ENCODE measurements at regions not wholly inside any gene's neighbourhood (a gene's known extent, or its start where the extent isn't known, plus 50 kb on each side); places are given as distances from the start of the nearest gene placed in this dataset.

DNA sequence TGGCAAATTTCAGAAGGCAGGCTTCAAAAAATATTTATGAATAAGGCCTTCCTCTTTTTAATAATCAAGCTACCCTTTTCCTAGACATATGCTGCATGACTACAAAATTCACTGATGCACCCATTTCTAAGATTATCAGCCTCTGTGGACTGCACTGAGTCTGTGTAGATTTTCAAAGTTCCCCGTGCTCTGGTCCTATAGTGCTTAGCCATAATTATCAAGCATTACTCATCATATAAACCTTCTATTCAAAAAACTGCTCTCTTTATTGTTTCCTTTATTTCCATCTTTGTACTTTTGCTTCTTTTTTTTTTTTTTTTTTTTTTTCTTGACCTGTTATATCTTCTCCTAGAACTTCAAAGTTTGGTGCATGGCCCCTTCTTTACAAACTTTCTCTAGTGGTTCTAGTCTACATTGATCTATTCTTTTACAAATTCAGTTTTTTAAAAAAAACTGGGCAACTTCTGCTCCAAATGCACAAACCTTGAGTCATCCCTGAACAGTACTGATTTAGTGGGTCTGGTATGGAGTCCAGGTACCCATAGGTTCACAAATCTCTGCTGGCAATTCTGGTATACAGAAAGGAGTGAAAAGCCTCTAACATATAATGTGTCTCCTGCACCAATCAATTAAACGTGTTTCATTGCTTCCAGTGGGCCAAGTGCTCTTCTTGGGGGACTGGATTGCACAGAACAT lies 481.9 kb downstream of the NUP35 start:
- Histone ChIP-seq H3K27ac (ENCODE audit: low read depth) (no peak overlapping the region), H3K4me1 (ENCODE audit: insufficient read depth) (no peaks in the 10 kb centered on the region), H3K36me3 (ENCODE audit: insufficient read depth) (no peaks in the 10 kb centered on the region), H3K4me3 (ENCODE audit: low read depth, low read length) (no peak overlapping the region)
- WGBS: 80% methylated on average over 2 of the region's 2 CpGs
- no peak for DNase-seq (ENCODE audit: extremely low spot score)

DNA sequence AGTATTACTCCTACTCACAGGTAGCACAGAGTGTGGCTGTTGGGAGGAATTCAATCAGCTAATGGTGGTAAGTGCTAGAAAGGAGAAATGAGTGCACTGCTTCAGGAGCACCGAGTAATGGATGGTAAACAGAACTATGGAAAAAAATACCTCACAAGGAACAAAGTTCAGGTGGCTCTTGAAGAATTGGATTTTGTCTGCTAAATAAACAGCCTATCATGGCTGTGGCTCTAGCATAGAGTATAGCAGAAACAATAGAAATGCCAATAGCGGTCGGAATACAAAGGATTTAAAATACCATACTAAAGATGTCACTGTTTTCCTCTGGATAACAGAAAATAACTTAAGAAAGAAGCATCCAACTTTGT lies 482.5 kb downstream of the NUP35 start:
- Histone ChIP-seq H3K36me3 (ENCODE audit: insufficient read depth) (no peaks in the 10 kb centered on the region), H3K4me1 (ENCODE audit: insufficient read depth) (no peaks in the 10 kb centered on the region), H3K4me3 (ENCODE audit: low read depth, low read length) (no peak overlapping the region), H3K27ac (ENCODE audit: low read depth) (no peak overlapping the region)
- WGBS: 87% methylated on average over 3 of the region's 3 CpGs
- DNase-seq (ENCODE audit: extremely low spot score): no peak

DNA sequence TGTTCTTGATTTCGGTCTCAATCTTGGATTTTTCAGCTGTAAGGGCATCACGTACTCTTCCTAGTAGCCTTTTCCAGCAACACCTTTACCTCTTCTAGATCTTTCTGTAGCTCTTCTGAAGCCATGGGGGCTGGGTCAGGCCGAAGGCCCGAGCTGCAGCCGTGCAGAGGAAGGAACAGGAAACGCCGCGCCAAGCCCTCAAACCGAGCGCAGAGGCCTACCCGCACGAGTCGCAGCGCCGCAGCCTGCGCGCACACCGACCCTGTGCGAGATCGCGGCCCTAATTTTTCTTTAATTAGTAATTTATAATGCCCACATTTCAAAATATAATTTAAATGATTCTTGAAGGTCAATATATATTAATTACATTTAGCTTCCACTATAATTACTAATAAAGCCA lies 483.8 kb downstream of the NUP35 start:
- Histone ChIP-seq H3K36me3 (ENCODE audit: insufficient read depth) (no peaks in the 10 kb centered on the region), H3K4me1 (ENCODE audit: insufficient read depth) (no peaks in the 10 kb centered on the region), H3K4me3 (ENCODE audit: low read depth, low read length) (no peak overlapping the region), H3K27ac (ENCODE audit: low read depth) (no peak overlapping the region)
- 97% methylated on average over 21 of the region's 21 CpGs for WGBS
- no peak for DNase-seq (ENCODE audit: extremely low spot score)

DNA sequence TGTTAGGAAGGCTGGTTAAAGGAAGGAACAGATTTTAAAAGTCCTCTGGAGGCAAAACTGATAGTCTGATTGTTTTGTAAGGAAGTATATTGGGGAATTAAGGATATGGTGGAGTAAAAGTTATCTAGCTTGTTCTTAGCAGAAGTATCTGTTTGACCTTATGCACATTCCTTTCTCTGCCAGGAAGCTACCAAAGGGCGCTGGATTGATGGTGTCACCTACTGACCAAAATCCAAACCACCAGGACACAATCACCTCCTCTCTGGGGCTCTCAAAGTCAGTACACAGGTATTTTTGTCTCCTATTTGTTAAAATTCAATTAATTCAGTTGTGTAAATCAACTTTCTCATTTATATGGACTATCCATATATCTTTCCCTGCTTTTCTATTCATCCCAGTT lies 484.5 kb downstream of the NUP35 start:
- no peaks in the 10 kb centered on the region for H3K4me1 ChIP-seq (ENCODE audit: insufficient read depth)
- DNase-seq (ENCODE audit: extremely low spot score): no peak
- H3K36me3 ChIP-seq (ENCODE audit: insufficient read depth): no peaks in the 10 kb centered on the region
- H3K4me3 ChIP-seq (ENCODE audit: low read depth, low read length): no peak overlapping the region
- H3K27ac ChIP-seq (ENCODE audit: low read depth): no peak overlapping the region
- 92% methylated on average over 1 of the region's 1 CpG for WGBS

DNA sequence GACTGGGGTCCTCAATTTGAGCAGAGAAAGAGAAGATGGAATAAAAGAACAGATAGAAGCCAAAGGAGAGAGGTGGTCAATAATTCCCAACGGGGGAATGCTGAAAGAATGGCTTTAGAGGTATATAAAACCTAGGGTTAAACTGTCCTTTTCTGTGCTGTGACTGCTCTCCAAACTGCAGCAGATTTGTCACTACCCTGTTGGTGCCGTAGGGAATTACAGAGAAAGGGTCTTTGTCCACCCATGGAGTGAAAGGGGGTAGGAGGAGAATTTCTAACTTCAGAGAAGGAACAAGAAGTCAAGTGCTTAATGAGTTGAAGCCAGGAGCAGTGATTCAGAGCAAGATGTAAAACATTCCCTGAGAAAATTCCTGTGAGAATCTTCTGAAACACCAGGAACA lies 486.5 kb downstream of the NUP35 start:
- WGBS: 68% methylated on average over 2 of the region's 2 CpGs
- no peak overlapping the region for H3K4me3 ChIP-seq (ENCODE audit: low read depth, low read length)
- no peak overlapping the region for H3K27ac ChIP-seq (ENCODE audit: low read depth)
- H3K36me3 ChIP-seq (ENCODE audit: insufficient read depth): no peaks in the 10 kb centered on the region
- no peak for DNase-seq (ENCODE audit: extremely low spot score)
- H3K4me1 ChIP-seq (ENCODE audit: insufficient read depth): no peaks in the 10 kb centered on the region

DNA sequence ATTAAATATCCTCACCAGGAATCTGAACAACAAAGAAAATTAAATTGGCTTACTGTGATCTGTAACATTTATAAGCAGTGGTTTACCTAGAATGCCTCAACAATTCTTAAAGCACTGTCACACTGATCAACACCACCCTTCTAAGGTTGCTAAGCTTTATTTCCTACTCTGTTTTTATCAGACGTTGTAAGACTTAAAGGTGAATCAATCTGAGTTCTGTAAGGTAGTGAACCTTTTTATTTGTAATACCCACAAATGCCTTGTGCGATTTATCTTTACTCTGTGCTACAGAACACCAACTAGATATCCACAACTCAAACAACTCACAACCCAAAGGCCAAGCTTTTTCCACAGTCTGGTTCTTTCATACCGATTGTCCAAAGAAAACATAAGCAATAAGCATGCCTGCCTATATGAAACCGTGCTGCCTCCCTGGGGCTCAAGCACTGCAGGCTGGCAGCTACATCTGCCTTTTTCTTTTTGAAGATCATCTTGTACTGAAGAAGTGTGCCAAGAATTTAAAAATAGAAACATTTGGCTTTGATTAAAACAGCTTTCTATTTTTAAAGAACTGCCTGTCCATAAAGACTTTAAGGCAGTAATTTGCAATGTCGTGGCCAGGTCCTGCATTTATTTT lies 490.7 kb downstream of the NUP35 start:
- H3K36me3 ChIP-seq (ENCODE audit: insufficient read depth): no peaks in the 10 kb centered on the region
- no peak overlapping the region for H3K4me3 ChIP-seq (ENCODE audit: low read depth, low read length)
- H3K27ac ChIP-seq (ENCODE audit: low read depth): no peak overlapping the region
- 36% methylated on average over 5 of the region's 5 CpGs for WGBS
- no peak for DNase-seq (ENCODE audit: extremely low spot score)
- H3K4me1 ChIP-seq (ENCODE audit: insufficient read depth): no peaks in the 10 kb centered on the region

DNA sequence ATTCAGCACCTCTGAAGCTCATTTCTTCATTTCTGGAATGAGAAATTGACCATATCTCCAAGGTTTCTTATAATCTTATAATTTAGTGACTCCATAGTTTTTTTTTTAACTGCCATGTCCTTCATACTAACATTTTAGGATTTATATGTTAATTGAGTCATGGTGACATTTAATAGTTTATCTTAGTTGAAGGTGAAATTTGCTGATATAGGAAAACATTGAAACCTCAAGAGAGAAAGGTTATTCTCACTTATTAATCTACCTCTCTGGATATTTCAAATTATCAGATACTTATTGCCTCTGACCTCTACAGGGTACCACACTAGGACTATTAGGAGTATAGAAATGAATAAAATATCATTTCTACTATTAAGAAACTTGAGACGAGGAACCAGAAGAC lies 499.0 kb downstream of the NUP35 start:
- 77% methylated on average over 1 of the region's 1 CpG for WGBS
- no peaks in the 10 kb centered on the region for H3K36me3 ChIP-seq (ENCODE audit: insufficient read depth)
- no peak overlapping the region for H3K27ac ChIP-seq (ENCODE audit: low read depth)
- H3K4me1 ChIP-seq (ENCODE audit: insufficient read depth): no peaks in the 10 kb centered on the region
- no peak for DNase-seq (ENCODE audit: extremely low spot score)
- H3K4me3 ChIP-seq (ENCODE audit: low read depth, low read length): no peak overlapping the region

DNA sequence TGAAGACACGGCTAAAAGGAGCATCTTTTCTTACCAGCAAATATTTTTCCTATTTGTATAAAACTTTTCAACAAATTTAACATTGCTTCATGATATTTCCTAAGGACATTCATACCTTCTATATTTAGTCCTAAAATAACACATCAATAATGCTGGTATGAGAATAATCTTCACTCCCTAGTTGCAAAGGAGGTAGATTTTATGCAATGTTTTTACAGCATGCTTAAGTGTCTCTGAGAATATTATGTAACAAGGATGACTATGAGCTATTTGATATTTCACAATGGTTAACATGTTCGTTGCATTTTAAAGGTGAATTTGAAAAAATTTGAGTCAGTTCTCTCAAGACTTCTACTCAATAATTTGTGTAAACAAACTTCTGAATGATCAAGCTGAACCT lies 506.7 kb downstream of the NUP35 start:
- Histone ChIP-seq H3K27ac (ENCODE audit: low read depth) (no peak overlapping the region), H3K4me1 (ENCODE audit: insufficient read depth) (no peaks in the 10 kb centered on the region), H3K36me3 (ENCODE audit: insufficient read depth) (no peaks in the 10 kb centered on the region), H3K4me3 (ENCODE audit: low read depth, low read length) (no peak overlapping the region)
- DNase-seq (ENCODE audit: extremely low spot score): no peak
- 73% methylated on average over 2 of the region's 2 CpGs for WGBS

DNA sequence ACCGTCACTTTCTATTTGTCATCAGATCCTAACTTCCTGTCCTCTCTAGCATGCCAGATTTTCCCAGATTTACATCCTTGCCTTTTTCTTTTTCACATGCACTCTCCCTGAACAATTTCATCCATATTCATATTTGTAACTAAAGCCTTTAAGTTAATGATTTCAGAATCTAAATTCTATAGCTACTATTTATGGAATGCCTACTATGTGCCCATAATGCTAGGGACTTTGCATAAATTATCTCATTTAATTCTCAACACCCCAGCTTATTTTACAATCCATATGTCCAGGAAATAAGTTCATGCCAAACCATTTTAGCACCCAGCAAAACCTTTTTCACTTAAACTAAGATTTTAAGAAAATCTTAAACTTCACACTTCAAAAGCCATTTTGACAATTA lies 531.9 kb downstream of the NUP35 start:
- no peak for DNase-seq (ENCODE audit: extremely low spot score)
- WGBS: 62% methylated on average over 1 of the region's 1 CpG
- H3K27ac ChIP-seq (ENCODE audit: low read depth): no peak overlapping the region
- no peaks in the 10 kb centered on the region for H3K4me1 ChIP-seq (ENCODE audit: insufficient read depth)
- no peaks in the 10 kb centered on the region for H3K36me3 ChIP-seq (ENCODE audit: insufficient read depth)
- no peak overlapping the region for H3K4me3 ChIP-seq (ENCODE audit: low read depth, low read length)

DNA sequence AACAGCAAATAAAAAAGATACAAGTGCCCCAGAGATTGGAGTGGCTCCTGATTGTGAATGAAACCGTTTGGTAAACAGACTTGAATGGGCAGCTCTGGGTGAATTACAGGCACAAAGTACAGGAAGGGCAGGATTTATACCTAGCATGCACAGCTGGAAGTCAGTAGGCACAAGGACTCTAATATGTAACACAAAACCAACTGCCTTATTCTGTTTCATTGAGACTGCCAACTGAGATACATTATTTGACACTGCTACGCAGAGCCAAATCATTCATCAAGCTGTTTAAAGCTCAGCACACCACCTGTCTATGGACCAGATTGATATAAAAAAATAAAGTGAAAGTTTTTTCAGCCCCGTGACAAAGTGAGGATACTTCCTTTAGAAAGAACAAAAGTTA lies 541.2 kb downstream of the NUP35 start:
- H3K27ac ChIP-seq (ENCODE audit: low read depth): no peak overlapping the region
- H3K4me3 ChIP-seq (ENCODE audit: low read depth, low read length): no peak overlapping the region
- 53% methylated on average over 3 of the region's 3 CpGs for WGBS
- no peak for DNase-seq (ENCODE audit: extremely low spot score)
- no peaks in the 10 kb centered on the region for H3K4me1 ChIP-seq (ENCODE audit: insufficient read depth)
- no peaks in the 10 kb centered on the region for H3K36me3 ChIP-seq (ENCODE audit: insufficient read depth)

DNA sequence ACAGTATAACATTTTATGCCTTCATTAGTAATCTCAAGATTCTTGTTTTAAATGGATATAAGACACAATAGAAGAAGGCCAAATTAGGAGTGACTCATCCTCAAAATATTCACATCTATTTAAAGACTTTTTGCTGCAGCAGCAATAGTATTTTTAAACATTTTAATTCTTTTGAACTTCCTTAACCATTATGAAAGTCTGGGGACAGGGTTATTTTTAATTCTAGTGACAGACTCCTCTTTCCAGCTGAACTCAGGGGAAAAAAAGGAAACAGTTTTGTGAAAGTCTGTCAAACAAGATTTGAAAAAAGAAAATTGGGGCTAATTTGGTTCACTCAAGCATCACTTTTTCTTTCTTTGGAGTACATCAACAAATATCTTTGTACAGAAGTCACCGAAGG lies 541.8 kb downstream of the NUP35 start:
- H3K4me3 ChIP-seq (ENCODE audit: low read depth, low read length): no peak overlapping the region
- H3K36me3 ChIP-seq (ENCODE audit: insufficient read depth): no peaks in the 10 kb centered on the region
- H3K27ac ChIP-seq (ENCODE audit: low read depth): no peak overlapping the region
- 63% methylated on average over 1 of the region's 1 CpG for WGBS
- no peaks in the 10 kb centered on the region for H3K4me1 ChIP-seq (ENCODE audit: insufficient read depth)
- DNase-seq (ENCODE audit: extremely low spot score): no peak

DNA sequence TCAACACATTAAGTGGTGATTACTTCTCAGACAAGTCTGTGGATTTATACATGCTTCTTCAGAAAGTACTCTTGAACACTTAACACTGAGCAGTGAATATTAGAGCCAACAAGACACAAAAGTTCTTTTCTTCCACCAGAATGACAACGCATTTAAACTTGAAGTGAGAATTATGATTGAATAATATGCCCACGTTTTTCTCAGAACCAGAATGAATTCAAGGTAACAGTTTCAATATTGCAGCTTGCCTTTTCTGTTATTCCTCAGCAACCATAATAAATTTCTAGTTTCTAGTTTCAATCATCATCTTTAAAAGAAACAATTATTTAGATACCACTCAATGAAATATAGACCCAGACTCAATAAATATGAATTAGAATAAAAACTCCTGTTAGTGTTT lies 547.0 kb downstream of the NUP35 start:
- Histone ChIP-seq H3K4me1 (ENCODE audit: insufficient read depth) (no peaks in the 10 kb centered on the region), H3K27ac (ENCODE audit: low read depth) (no peak overlapping the region), H3K4me3 (ENCODE audit: low read depth, low read length) (no peak overlapping the region), H3K36me3 (ENCODE audit: insufficient read depth) (no peaks in the 10 kb centered on the region)
- 79% methylated on average over 2 of the region's 2 CpGs for WGBS
- no peak for DNase-seq (ENCODE audit: extremely low spot score)

DNA sequence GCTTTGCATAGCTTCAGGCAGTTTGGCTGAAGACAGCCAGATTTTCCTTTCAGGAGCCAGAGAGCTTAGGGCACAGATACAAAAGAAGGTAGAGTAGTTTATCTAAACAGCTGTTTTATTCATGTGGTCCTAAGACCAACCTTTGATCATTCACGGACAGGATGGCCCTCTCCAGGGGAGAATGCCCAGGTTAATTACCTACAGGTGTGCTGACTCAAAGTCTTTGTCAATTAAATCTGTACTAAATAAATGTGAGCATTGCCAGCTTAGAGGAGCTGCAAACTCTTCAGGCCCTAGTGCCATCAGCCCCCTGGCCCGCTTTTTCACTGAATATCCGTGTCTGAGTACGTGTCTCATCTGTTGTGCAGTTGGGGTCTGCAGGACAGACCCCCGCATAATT lies 554.7 kb downstream of the NUP35 start:
- no peak for DNase-seq (ENCODE audit: extremely low spot score)
- Histone ChIP-seq H3K4me3 (ENCODE audit: low read depth, low read length) (no peak overlapping the region), H3K27ac (ENCODE audit: low read depth) (no peak overlapping the region), H3K4me1 (ENCODE audit: insufficient read depth) (no peaks in the 10 kb centered on the region), H3K36me3 (ENCODE audit: insufficient read depth) (no peaks in the 10 kb centered on the region)
- 83% methylated on average over 5 of the region's 5 CpGs for WGBS

DNA sequence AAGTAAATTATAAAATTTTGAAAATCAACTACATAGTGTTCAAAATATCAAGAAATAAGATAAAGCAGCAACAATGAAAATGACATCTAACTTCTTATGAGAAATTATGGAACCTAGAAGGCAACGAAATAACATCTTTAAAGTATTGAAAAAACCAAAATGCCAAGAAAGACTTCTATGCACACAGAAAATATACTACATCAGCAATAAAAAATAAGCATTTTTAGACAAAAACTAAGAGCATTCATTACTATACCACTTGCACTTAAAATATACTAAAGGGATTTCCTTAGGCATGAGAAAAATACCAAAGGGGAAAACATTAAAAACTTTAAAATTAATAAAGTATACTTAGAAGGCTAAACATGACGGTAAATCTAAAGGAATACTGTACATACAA lies 556.3 kb downstream of the NUP35 start:
- Histone ChIP-seq H3K27ac (ENCODE audit: low read depth) (no peak overlapping the region), H3K36me3 (ENCODE audit: insufficient read depth) (no peaks in the 10 kb centered on the region), H3K4me3 (ENCODE audit: low read depth, low read length) (no peak overlapping the region), H3K4me1 (ENCODE audit: insufficient read depth) (no peaks in the 10 kb centered on the region)
- no peak for DNase-seq (ENCODE audit: extremely low spot score)
- WGBS: 68% methylated on average over 2 of the region's 2 CpGs

DNA sequence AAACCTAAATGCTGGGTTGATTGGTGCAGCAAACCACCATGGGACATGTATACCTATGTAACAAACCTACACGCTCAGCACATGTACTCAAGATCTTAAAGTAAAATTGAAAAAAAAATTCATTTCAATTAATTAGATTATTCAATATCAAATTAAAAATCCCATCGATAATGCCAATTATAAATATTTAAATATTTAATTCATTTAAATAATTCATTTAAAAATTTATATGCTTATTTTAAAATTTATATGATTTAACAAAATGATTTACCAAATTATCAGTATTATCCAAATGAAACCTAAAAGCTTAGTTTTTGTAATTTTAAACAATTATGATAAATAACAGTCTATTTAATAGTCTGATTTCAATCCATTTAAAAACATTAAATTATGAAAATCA lies 560.4 kb downstream of the NUP35 start:
- WGBS: 93% methylated on average over 2 of the region's 2 CpGs
- Histone ChIP-seq H3K4me3 (ENCODE audit: low read depth, low read length) (no peak overlapping the region), H3K4me1 (ENCODE audit: insufficient read depth) (no peaks in the 10 kb centered on the region), H3K27ac (ENCODE audit: low read depth) (no peak overlapping the region), H3K36me3 (ENCODE audit: insufficient read depth) (no peaks in the 10 kb centered on the region)
- DNase-seq (ENCODE audit: extremely low spot score): no peak
